Medulla oblongata (tissue), 1 donor: ENCODE measurements at regions not wholly inside any gene's neighbourhood (a gene's known extent, or its start where the extent isn't known, plus 50 kb on each side); places are given as distances from the start of the nearest gene placed in this dataset.
A peak's percentile ranks its signal among the peaks of the same experiment; 100 is the strongest.

Experiments
- DNase-seq: peaks from one replicate; pipeline ENCODE4 v3.0.0-alpha.2; 2015; ENCODE audit errors: extremely low spot score

DNA sequence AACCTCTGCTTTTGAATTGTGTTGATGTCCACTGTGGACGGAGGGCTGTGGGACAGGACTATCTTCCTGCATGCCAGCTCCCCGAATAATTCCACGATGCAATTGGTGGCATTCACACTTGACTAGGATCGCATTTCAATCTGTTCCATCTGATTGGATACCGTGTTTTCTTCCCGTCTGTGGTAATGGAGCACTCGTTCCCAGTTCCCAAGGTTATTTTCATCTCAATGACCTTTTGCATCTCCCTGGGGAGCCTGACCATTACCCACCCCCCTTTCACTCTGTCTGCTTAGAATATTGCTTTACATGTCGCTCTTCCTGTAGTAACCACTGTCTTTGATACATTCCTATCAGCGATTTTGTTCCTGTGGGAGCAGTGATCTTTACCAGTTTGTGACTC lies 402.2 kb upstream of the WWC1 start:
- DNase-seq = no peak

GRCh38 chr5:167892352-167893115 lies 398.9 kb upstream of the WWC1 start:
- no peak for DNase-seq

DNA sequence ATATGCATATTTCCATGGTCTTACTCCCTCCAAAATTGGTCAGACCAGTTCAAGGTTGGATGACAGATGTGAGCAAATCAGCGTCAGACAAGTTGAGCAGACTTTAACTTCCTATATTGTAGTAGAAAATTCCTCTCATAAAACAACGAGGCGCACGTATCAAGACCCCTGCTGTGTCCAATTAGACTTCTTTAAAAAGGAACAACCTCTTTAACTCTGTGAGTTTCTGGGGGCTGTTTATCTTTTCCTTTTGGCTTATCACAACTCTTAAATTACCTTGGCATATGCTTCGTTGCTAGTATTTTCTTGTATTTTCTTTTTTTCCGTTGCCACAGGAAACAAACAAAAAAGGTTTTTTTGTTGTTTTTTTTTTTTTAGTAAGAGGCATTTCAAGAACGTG lies 398.2 kb upstream of the WWC1 start:
- DNase-seq = no peak

DNA sequence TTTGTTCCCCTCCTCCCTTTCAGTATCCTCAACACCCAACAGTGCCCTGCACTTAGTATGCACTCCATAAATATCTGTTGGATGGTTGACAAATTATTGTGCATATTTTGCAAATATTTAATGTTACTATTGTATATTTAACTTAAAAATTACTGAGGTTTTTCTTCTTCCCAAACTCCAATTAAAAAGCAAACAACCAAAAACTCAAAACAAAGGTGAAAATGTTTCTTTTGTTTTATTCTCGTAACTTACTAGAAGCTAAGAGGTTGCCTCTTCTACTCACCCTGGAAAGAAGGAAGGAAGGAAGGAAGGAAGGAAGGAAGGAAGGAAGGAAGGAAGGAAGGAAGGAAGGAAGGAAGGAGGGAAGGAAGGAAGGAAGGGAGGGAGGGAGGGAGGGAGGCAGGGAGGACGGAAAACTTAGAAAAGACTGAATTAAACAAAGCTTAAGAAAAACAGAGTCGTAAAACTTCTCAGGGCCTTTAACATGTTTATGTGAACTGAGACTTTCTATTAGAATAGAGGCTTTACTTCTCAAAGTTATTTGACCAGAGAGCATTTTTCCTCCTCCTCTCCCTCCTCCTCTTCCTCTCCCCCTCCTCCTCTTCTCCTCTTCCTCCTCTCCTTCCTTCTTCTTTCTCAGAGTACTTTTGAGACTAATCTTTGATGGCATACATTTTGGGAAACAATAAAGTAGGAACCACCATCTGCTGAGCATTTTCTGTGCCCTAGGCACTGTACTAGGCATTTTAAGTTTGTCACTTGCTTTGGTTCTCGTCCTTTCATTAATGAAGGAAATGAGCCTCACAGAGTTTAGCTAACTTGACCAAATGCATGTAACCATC lies 396.6 kb upstream of the WWC1 start:
- DNase-seq = no peak

DNA sequence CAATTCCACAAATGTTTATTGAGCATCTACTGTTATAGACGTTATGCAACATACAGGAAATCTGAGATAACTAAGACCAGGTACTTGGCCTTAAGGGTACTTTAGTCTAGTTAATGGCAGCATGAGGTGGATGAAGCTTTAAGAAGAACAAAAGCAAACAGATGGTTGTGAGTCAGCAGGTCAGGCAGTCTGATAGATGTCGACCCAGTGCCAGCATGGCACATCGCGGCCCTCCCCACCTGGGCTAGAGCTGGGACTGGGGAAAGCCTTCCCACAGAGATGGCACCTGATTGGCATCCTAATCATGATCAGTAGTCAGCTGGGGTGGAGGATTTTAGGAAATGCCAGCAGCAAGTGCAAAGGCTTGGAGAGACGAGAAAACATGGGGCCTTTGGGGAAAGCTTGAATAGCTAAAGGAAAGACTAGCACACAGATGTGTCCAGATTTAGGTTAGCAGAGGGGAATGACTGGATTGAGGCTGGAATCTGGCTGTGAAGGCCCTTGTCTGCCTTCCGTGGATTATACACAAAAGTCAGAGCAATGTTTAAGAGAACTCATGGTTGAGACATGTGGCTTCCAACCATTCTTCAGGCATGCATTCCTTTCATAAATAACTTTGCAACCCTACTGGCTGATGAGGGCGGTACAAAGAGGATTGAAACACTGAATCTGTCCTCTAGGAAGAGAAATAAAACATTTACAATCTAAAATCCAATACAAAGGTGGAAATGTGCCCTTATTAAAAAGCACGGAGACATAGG lies 395.4 kb upstream of the WWC1 start:
- no peak for DNase-seq

DNA sequence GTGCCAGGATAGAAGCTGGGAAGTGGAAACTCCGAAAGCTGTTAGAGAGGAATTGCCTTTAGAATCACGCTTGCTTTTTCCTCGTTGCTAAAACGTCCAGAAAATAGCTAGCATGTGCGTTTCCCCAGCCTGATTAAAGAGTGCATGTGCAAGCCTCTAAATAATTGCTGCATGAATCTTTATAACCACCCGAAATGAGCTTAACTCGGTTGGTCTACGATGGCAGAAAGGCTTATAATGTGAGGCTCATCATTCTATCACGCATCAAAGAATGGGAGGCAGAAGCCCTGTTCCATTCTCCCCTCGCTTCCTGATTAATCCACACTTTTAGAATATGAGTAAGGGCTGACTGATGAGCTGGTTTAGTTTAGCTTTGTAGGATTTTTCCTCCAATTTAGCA lies 394.6 kb upstream of the WWC1 start:
- DNase-seq = no peak

GRCh38 chr5:167897371-167897770 lies 394.1 kb upstream of the WWC1 start:
- no peak for DNase-seq

GRCh38 chr5:167898361-167899042 lies 392.9 kb upstream of the WWC1 start:
- no peak for DNase-seq

DNA sequence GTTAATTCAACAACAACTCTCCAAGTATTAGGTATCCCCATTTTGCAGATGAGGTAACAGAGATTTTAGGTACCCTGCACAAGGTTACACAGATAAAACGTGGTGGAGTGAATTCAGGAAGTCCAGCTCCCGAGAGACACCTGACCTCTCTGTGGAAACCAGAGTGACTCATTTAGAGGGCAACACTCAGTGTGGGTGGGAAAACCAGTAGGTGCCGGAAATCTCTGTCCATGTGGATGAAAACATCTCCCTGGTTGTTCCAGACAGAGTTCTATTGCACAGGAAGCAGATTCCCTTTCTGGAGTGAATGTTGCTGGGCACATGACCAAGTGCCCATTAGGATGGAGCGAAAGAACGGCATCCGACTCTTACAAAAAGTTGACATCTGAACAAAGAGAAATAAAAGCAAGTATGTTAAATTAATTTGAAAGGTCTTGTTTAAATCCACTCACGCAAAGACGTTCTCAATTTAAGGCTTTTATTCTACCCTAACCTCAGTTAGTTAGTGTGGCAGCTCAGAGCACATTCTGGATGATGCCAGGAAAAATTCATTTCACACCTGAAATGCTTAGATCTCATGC lies 391.9 kb upstream of the WWC1 start:
- no peak for DNase-seq

DNA sequence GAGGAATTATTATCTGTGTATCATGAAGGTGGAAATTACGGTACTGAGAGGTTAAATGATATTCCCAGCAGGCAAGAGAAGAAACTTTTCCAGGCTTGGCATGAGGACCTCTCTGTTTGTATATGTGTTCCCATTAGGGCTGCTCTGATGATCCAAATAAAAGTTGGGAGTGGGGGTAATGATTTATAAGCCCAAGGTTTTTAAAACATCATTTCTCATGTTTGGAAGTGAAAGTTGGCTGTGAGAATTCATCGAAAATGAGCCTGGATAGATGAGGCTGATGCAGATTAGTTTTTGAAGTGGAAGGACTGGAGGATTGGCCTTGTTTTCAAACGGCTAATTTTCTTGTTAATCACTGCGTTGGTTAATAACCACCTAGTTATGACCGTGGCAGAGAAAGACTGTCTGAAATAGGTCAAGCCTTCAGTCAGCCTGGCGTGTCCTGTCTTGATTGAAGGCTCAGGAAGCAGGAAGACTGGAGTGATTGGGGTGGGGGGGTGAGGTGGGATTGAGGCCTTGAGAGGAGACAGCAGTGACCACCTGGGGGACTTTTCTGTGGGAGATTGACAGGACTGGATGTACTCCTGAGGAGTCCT lies 391.0 kb upstream of the WWC1 start:
- DNase-seq = no peak

DNA sequence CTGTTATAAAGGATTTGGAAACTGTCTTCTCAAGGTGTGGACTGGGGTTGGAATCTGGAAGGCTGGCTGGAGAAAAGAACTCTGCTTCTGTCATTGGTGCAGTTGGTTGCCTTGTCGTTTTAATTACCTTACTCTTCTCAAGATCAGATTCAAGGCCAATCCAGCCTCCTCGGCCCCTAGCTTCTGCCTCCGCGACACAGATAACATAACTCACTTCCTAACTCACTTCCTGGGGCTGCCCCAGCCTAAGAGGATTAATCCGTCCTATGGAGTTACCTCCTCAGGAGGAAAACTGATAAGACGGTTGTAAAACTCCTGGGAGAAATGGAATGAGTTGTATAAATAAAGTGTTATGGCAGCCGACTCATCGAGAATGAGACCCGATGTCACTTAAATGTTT lies 389.1 kb upstream of the WWC1 start:
- DNase-seq = no peak

GRCh38 chr5:167903243-167903642 lies 388.2 kb upstream of the WWC1 start:
- no peak for DNase-seq

DNA sequence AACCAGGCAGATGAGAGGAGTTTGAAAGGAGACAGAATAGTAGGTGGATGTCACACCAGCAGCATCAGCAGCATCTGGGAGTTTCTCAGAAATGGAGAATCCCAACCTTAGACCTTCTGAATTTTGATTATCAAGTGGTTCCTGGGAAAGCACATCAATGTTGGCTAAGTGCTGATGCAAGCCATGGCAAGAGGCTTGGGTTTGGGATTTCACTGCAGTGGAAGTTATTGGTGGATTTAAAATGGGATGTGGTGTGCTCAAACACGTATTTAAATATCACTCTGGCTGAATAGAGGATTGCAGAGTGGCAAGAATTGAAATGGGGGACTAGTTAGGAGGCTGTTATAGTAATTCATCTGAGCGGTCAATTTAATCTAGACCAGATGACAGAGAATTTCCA lies 387.8 kb upstream of the WWC1 start:
- no peak for DNase-seq

DNA sequence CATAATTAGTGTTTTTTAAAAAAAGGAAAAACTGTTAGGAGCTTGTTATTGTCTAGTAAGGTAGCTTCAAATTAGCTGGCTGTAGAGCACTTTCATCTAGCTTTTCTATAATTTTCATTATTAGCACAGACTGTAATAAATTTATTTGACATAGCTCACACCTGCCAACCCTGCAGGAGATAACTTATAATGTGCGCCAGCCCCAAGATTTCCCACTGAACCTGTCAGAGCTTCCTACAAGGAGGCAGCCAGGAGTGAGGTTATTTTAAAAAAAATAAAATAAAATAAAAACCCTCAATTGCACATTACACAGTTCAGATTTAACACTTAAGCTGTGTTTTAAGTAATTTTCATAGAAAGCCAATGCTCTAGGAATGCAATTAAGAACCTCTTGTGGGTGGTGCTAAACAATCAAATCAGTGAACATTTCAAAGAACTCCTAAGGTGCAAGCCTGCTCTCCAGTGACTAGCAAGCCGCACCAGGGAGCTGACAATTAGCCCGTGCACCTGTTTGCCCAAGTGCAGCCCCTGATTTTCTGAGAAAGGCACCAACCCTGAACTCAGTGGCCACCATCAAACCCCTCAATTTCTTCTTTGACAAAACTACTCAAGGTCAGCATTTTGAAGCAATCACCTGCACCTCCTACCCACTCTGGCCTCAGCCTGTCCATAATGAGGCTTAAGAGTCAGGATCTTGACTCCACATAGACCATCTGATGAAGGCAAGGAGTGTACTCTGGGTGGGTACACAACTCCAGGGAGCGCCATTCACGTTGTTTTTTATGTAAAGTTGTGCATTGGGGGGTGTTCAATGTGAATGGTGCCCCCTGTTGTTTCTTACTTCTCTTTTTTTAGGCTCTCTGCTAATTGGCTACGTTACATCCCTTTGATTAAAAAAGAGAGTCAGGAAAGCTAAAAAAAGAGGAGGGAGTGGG lies 385.3 kb upstream of the WWC1 start:
- no peak for DNase-seq

DNA sequence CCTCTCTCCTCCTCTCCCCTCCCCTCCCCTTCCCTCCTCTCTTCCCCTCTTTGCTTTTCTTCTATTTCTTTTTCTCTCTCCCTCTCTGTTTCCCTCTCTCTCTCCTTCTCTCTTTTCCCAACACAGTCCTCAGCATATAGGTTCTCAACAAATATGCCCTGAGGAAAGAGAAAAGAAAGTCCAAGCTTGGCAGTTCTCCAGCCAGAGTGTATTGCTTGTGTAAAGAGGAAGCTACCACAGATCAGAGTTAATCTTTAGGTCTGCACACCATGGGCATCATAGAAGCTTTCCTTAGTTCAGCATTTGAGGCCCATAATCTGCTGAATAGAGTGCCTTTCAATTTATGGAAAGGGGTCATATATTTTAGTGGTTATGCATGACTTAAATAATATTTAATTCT lies 382.8 kb upstream of the WWC1 start:
- no peak for DNase-seq

DNA sequence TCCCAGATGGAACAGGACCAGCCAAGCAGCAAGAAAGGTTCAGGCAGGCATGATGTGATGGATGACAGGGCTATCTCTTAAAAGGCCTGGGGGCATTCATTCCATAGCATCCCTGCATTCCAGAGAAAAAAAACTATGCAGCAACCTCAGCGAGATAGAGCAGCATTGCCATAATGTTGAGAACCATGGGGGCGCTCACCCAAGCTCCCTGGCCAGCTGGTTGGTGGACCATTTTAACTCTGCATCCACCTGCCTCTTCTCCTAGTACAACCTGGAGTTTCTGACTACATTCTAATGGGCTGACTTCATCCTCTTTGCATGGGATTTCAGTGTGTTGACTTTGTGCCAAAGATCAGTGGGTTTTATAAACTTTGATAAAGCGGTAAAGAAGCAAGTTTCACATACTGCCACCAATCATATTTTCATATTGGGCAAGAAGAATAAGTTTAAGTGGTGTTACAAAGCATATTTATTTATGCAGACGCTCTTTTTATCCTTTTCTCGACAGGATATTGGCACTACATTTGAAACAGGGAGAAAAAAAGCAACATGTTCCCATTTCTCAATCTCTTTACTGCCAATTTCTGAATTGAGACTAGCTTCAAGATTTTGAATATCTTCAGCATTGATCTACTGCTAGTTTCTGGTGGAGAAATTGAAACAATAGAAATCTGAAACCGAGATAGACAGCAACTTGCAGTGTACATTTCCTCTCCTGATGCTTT lies 378.3 kb upstream of the WWC1 start:
- no peak for DNase-seq

DNA sequence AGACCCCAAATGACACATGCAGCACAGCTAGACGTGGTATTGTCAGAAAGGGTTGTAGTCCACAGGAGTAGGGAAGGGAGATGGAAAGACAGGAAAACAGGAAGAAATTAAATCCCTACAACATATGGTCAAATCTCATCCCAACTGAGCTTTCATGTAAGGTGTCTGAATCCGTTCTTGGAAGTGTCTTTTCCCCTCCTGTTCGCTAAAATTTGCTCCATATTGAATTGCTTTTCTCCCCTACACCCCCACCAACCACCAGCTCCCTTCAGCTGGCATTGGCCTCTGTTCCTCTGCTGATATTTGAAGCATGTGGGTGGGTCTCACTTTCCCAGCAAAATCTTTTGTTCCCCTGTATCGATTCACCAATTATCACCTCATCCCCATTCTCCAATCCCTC lies 376.2 kb upstream of the WWC1 start:
- DNase-seq = no peak

GRCh38 chr5:167916261-167916691 lies 375.2 kb upstream of the WWC1 start:
- no peak for DNase-seq

DNA sequence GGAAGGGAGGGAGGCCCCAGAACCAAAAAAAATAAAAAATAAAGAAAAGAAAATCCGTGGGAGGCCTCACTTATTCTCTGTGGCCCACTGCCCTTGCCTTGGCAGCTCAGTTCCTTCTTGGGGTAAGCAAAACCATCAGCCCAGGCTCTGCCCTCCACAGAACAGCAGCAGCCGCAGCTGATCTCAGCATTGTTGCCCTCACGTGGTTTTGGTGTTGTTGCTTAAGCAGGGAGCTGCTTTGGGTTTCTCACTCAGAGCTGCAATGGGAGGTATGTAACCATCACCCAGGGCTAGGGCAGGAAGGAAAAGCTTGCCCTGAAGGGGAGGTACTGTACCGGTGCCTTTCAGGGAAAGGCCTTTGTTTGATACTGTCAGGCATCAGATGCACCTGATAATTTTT lies 374.7 kb upstream of the WWC1 start:
- peak; percentile 60 for DNase-seq
